ENCODE measurements at regions not wholly inside any gene's neighbourhood (a gene's known extent, or its start where the extent isn't known, plus 50 kb on each side); places are given as distances from the start of the nearest gene placed in this dataset.

DNA sequence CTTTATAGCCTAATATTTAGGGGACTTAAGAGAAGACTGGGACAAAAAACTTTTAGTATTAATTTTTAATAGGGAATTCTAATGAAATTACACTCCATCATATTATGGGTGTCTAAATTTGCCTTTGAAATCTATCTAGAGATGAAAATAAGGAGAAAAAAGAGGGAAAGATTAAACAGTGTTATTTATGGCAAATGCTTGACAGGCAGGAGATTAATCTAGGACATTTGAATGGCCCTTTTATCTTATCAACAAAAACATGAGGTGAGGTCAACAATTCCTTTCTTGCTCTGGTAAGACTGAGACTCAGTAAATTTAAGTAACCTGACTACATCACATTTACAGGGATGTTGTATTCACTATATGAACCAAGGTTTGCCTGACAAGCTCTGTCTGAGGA lies 852.8 kb upstream of the CTNND2 start:
- TF ChIP-seq, protein P1, sequence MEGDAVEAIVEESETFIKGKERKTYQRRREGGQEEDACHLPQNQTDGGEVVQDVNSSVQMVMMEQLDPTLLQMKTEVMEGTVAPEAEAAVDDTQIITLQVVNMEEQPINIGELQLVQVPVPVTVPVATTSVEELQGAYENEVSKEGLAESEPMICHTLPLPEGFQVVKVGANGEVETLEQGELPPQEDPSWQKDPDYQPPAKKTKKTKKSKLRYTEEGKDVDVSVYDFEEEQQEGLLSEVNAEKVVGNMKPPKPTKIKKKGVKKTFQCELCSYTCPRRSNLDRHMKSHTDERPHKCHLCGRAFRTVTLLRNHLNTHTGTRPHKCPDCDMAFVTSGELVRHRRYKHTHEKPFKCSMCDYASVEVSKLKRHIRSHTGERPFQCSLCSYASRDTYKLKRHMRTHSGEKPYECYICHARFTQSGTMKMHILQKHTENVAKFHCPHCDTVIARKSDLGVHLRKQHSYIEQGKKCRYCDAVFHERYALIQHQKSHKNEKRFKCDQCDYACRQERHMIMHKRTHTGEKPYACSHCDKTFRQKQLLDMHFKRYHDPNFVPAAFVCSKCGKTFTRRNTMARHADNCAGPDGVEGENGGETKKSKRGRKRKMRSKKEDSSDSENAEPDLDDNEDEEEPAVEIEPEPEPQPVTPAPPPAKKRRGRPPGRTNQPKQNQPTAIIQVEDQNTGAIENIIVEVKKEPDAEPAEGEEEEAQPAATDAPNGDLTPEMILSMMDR (conservative IDR thresholded peaks at IDR 0.05): no peak
- TF ChIP-seq ZFX (IDR thresholded peaks at IDR 0.05): no peak
